ENCODE measurements at regions not wholly inside any gene's neighbourhood (a gene's known extent, or its start where the extent isn't known, plus 50 kb on each side); places are given as distances from the start of the nearest gene placed in this dataset.

GRCh38 chr16:9412031-9412914 lies 320.8 kb downstream of the HAPSTR1 start:
- DNase-seq (ENCODE audit: insufficient read length) (no peak), FAIRE-seq (no peak)
- TF ChIP-seq POLR2AphosphoS5 (IDR thresholded peaks at IDR 0.05; ENCODE audit: low read depth, low read length) (no peak), TAF1 (IDR thresholded peaks at IDR 0.05; ENCODE audit: borderline replicate concordance, low read depth, low read length) (no peak), POLR2A (IDR thresholded peaks at IDR 0.05; ENCODE audit: low read depth, low read length) (no peak)

- FAIRE-seq (no peak), DNase-seq (ENCODE audit: insufficient read length) (no peak)
- TF ChIP-seq POLR2AphosphoS5 (IDR thresholded peaks at IDR 0.05; ENCODE audit: low read depth, low read length) (no peak), TAF1 (IDR thresholded peaks at IDR 0.05; ENCODE audit: borderline replicate concordance, low read depth, low read length) (no peak), POLR2A (IDR thresholded peaks at IDR 0.05; ENCODE audit: low read depth, low read length) (no peak)
Observed at GRCh38 chr16:9412915-9413264, 321.4 kb downstream of the HAPSTR1 start.

GRCh38 chr16:9415545-9415944 lies 324.1 kb downstream of the HAPSTR1 start:
- FAIRE-seq = no peak
- DNase-seq (ENCODE audit: insufficient read length) = no peak
- TF ChIP-seq POLR2AphosphoS5 (IDR thresholded peaks at IDR 0.05; ENCODE audit: low read depth, low read length) (no peak), TAF1 (IDR thresholded peaks at IDR 0.05; ENCODE audit: borderline replicate concordance, low read depth, low read length) (no peak), POLR2A (IDR thresholded peaks at IDR 0.05; ENCODE audit: low read depth, low read length) (no peak)

GRCh38 chr16:9417898-9418297 lies 326.5 kb downstream of the HAPSTR1 start:
- DNase-seq (ENCODE audit: insufficient read length) (no peak), FAIRE-seq (no peak)
- TF ChIP-seq POLR2AphosphoS5 (IDR thresholded peaks at IDR 0.05; ENCODE audit: low read depth, low read length) = no peak
- TF ChIP-seq TAF1 (IDR thresholded peaks at IDR 0.05; ENCODE audit: borderline replicate concordance, low read depth, low read length) = no peak
- no peak for TF ChIP-seq POLR2A (IDR thresholded peaks at IDR 0.05; ENCODE audit: low read depth, low read length)

- DNase-seq (ENCODE audit: insufficient read length) (no peak), FAIRE-seq (no peak)
- TF ChIP-seq POLR2AphosphoS5 (IDR thresholded peaks at IDR 0.05; ENCODE audit: low read depth, low read length) (no peak), TAF1 (IDR thresholded peaks at IDR 0.05; ENCODE audit: borderline replicate concordance, low read depth, low read length) (no peak), POLR2A (IDR thresholded peaks at IDR 0.05; ENCODE audit: low read depth, low read length) (no peak)
Observed at GRCh38 chr16:9419161-9419560, 327.7 kb downstream of the HAPSTR1 start.

GRCh38 chr16:9422762-9423513 lies 331.5 kb downstream of the HAPSTR1 start:
- DNase-seq (ENCODE audit: insufficient read length) = no peak
- no peak for FAIRE-seq
- no peak for TF ChIP-seq POLR2AphosphoS5 (IDR thresholded peaks at IDR 0.05; ENCODE audit: low read depth, low read length)
- no peak for TF ChIP-seq TAF1 (IDR thresholded peaks at IDR 0.05; ENCODE audit: borderline replicate concordance, low read depth, low read length)
- no peak for TF ChIP-seq POLR2A (IDR thresholded peaks at IDR 0.05; ENCODE audit: low read depth, low read length)

- DNase-seq (ENCODE audit: insufficient read length) (no peak), FAIRE-seq (no peak)
- TF ChIP-seq TAF1 (IDR thresholded peaks at IDR 0.05; ENCODE audit: borderline replicate concordance, low read depth, low read length) (no peak), POLR2A (IDR thresholded peaks at IDR 0.05; ENCODE audit: low read depth, low read length) (no peak), POLR2AphosphoS5 (IDR thresholded peaks at IDR 0.05; ENCODE audit: low read depth, low read length) (no peak)
Observed at GRCh38 chr16:9425236-9425635, 333.8 kb downstream of the HAPSTR1 start.

GRCh38 chr16:9428355-9429005 lies 337.0 kb downstream of the HAPSTR1 start:
- no peak for FAIRE-seq
- no peak for DNase-seq (ENCODE audit: insufficient read length)
- no peak for TF ChIP-seq POLR2A (IDR thresholded peaks at IDR 0.05; ENCODE audit: low read depth, low read length)
- TF ChIP-seq TAF1 (IDR thresholded peaks at IDR 0.05; ENCODE audit: borderline replicate concordance, low read depth, low read length) = no peak
- TF ChIP-seq POLR2AphosphoS5 (IDR thresholded peaks at IDR 0.05; ENCODE audit: low read depth, low read length) = no peak

GRCh38 chr16:9429646-9430330 lies 338.3 kb downstream of the HAPSTR1 start:
- TF ChIP-seq POLR2A (IDR thresholded peaks at IDR 0.05; ENCODE audit: low read depth, low read length) (no peak), POLR2AphosphoS5 (IDR thresholded peaks at IDR 0.05; ENCODE audit: low read depth, low read length) (no peak), TAF1 (IDR thresholded peaks at IDR 0.05; ENCODE audit: borderline replicate concordance, low read depth, low read length) (no peak)
- DNase-seq (ENCODE audit: insufficient read length) (no peak), FAIRE-seq (no peak)

GRCh38 chr16:9434659-9435058 lies 343.2 kb downstream of the HAPSTR1 start:
- FAIRE-seq (no peak), DNase-seq (ENCODE audit: insufficient read length) (no peak)
- no peak for TF ChIP-seq POLR2AphosphoS5 (IDR thresholded peaks at IDR 0.05; ENCODE audit: low read depth, low read length)
- no peak for TF ChIP-seq TAF1 (IDR thresholded peaks at IDR 0.05; ENCODE audit: borderline replicate concordance, low read depth, low read length)
- no peak for TF ChIP-seq POLR2A (IDR thresholded peaks at IDR 0.05; ENCODE audit: low read depth, low read length)

GRCh38 chr16:9436175-9436574 lies 344.7 kb downstream of the HAPSTR1 start:
- TF ChIP-seq POLR2AphosphoS5 (IDR thresholded peaks at IDR 0.05; ENCODE audit: low read depth, low read length) (no peak), POLR2A (IDR thresholded peaks at IDR 0.05; ENCODE audit: low read depth, low read length) (no peak), TAF1 (IDR thresholded peaks at IDR 0.05; ENCODE audit: borderline replicate concordance, low read depth, low read length) (no peak)
- DNase-seq (ENCODE audit: insufficient read length) (no peak), FAIRE-seq (no peak)

Data from GM12892 (cell line).